ENCODE measurements at regions not wholly inside any gene's neighbourhood (a gene's known extent, or its start where the extent isn't known, plus 50 kb on each side); places are given as distances from the start of the nearest gene placed in this dataset.

DNA sequence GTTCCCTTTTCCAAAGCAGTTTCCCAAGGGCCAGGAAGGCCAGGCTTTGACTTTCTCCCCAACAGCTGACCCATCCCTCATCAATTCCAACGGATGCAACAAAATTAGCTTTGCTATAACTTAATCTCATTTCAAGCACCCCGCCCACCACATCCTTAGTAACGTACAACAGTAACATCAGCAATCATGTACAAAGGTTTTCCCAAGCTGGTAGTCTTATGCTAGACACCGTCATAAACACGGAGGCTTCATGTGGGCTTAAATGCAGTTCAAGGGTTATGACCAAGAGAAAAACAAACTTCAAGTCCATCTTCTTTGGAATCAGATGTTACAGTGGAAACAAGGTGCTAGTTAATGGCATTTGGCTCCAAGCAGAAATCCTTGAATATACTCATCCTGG is 66.6 kb downstream of the EOMES start:
- Histone ChIP-seq H3K36me3 (ENCODE audit: control insufficient read depth in 4 of 4, insufficient read depth in 3 of 4, low read depth in 1 of 4, low read length in 3 of 4) (no peaks in the 10 kb centered on the region), H3K27ac (ENCODE audit: low read depth in 1 of 2, low read length in 2 of 2) (no peak overlapping the region), H3K9me3 (ENCODE audit: control insufficient read depth in 4 of 4, low read length in 3 of 4) (no peaks in the 10 kb centered on the region), H3K9ac (ENCODE audit: low read depth in 1 of 2, low read length in 2 of 2) (no peak overlapping the region), H3K4me1 (ENCODE audit: control insufficient read depth in 4 of 4, insufficient read depth in 4 of 4, low read length in 3 of 4) (no peaks in the 10 kb centered on the region), H3K27me3 (ENCODE audit: control insufficient read depth in 4 of 4, insufficient read depth in 4 of 4, low read length in 3 of 4) (no peaks in the 10 kb centered on the region), H3K4me3 (ENCODE audit: low read depth in 1 of 3, low read length in 3 of 3) (no peak overlapping the region)
- WGBS: 89% methylated on average over 5 of the region's 5 CpGs
- TF ChIP-seq EGR1 (IDR thresholded peaks at IDR 0.05; ENCODE audit: low read depth in 2 of 2): no peak
- TF ChIP-seq GABPA (IDR thresholded peaks at IDR 0.05 in 1 of 2, conservative IDR thresholded peaks at IDR 0.05 in 1 of 2): no peak
- TF ChIP-seq HNF4G (IDR thresholded peaks at IDR 0.05): no peak
- no peak for TF ChIP-seq FOXA2 (IDR thresholded peaks at IDR 0.05)
- TF ChIP-seq SP1 (IDR thresholded peaks at IDR 0.05): no peak
- no peak for TF ChIP-seq JUND (IDR thresholded peaks at IDR 0.05)
- no peak for DNase-seq (ENCODE audit: low spot score)

GRCh38 chr3:27653803-27654558 is 68.1 kb downstream of the EOMES start:
- 91% methylated on average over 3 of the region's 3 CpGs for WGBS
- Histone ChIP-seq H3K9ac (ENCODE audit: low read depth in 1 of 2, low read length in 2 of 2) (no peak overlapping the region), H3K4me3 (ENCODE audit: low read depth in 1 of 3, low read length in 3 of 3) (no peak overlapping the region), H3K27me3 (ENCODE audit: control insufficient read depth in 4 of 4, insufficient read depth in 4 of 4, low read length in 3 of 4) (no peaks in the 10 kb centered on the region), H3K9me3 (ENCODE audit: control insufficient read depth in 4 of 4, low read length in 3 of 4) (no peaks in the 10 kb centered on the region), H3K36me3 (ENCODE audit: control insufficient read depth in 4 of 4, insufficient read depth in 3 of 4, low read depth in 1 of 4, low read length in 3 of 4) (no peaks in the 10 kb centered on the region), H3K27ac (ENCODE audit: low read depth in 1 of 2, low read length in 2 of 2) (no peak overlapping the region), H3K4me1 (ENCODE audit: control insufficient read depth in 4 of 4, insufficient read depth in 4 of 4, low read length in 3 of 4) (no peaks in the 10 kb centered on the region)
- TF ChIP-seq, protein P1, sequence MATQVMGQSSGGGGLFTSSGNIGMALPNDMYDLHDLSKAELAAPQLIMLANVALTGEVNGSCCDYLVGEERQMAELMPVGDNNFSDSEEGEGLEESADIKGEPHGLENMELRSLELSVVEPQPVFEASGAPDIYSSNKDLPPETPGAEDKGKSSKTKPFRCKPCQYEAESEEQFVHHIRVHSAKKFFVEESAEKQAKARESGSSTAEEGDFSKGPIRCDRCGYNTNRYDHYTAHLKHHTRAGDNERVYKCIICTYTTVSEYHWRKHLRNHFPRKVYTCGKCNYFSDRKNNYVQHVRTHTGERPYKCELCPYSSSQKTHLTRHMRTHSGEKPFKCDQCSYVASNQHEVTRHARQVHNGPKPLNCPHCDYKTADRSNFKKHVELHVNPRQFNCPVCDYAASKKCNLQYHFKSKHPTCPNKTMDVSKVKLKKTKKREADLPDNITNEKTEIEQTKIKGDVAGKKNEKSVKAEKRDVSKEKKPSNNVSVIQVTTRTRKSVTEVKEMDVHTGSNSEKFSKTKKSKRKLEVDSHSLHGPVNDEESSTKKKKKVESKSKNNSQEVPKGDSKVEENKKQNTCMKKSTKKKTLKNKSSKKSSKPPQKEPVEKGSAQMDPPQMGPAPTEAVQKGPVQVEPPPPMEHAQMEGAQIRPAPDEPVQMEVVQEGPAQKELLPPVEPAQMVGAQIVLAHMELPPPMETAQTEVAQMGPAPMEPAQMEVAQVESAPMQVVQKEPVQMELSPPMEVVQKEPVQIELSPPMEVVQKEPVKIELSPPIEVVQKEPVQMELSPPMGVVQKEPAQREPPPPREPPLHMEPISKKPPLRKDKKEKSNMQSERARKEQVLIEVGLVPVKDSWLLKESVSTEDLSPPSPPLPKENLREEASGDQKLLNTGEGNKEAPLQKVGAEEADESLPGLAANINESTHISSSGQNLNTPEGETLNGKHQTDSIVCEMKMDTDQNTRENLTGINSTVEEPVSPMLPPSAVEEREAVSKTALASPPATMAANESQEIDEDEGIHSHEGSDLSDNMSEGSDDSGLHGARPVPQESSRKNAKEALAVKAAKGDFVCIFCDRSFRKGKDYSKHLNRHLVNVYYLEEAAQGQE (IDR thresholded peaks at IDR 0.05): no peak
- TF ChIP-seq ZBTB33 (IDR thresholded peaks at IDR 0.05): no peak
- TF ChIP-seq YY1 (IDR thresholded peaks at IDR 0.05): no peak
- no peak for TF ChIP-seq GABPA (IDR thresholded peaks at IDR 0.05 in 1 of 2, conservative IDR thresholded peaks at IDR 0.05 in 1 of 2)
- DNase-seq (ENCODE audit: low spot score): no peak

GRCh38 chr3:27649277-27649676 is 72.8 kb downstream of the EOMES start:
- Histone ChIP-seq H3K27ac (ENCODE audit: low read depth in 1 of 2, low read length in 2 of 2) (no peak overlapping the region), H3K4me1 (ENCODE audit: control insufficient read depth in 4 of 4, insufficient read depth in 4 of 4, low read length in 3 of 4) (no peaks in the 10 kb centered on the region)
- 57% methylated on average over 4 of the region's 4 CpGs for WGBS

More at GRCh38 chr3:27649277-27649676, 72.8 kb downstream of the EOMES start:
- no peak for DNase-seq (ENCODE audit: low spot score)
- H3K9me3 ChIP-seq (ENCODE audit: control insufficient read depth in 4 of 4, low read length in 3 of 4): no peaks in the 10 kb centered on the region
- no peak overlapping the region for H3K9ac ChIP-seq (ENCODE audit: low read depth in 1 of 2, low read length in 2 of 2)
- TF ChIP-seq HNF4A (conservative IDR thresholded peaks at IDR 0.05): no peak
- no peak for TF ChIP-seq GABPA (IDR thresholded peaks at IDR 0.05 in 1 of 2, conservative IDR thresholded peaks at IDR 0.05 in 1 of 2)
- H3K36me3 ChIP-seq (ENCODE audit: control insufficient read depth in 4 of 4, insufficient read depth in 3 of 4, low read depth in 1 of 4, low read length in 3 of 4): no peaks in the 10 kb centered on the region
- H3K27me3 ChIP-seq (ENCODE audit: control insufficient read depth in 4 of 4, insufficient read depth in 4 of 4, low read length in 3 of 4): peaks cover 0 to 2% (median 0%) of the 10 kb centered on the region in 4 donors
- H3K4me3 ChIP-seq (ENCODE audit: low read depth in 1 of 3, low read length in 3 of 3): no peak overlapping the region

All from liver (tissue), 7 donors.